SU-DHL-6 (cell line): ENCODE measurements at regions not wholly inside any gene's neighbourhood (a gene's known extent, or its start where the extent isn't known, plus 50 kb on each side); places are given as distances from the start of the nearest gene placed in this dataset.
"Not testable (repeated sequence)": the region's sequence is repeated elsewhere in the genome, so short reads cannot be mapped to it uniquely, and the experiment has no call there.

Source experiments
- CTCF ChIP-seq: fragments of 200-600 bp; sonication (generic); IDR thresholded peaks from one replicate; pipeline ENCODE4 v1.5.1; 2017; ENCODE audit warnings: antibody characterized with exemption, mild to moderate bottlenecking, low read length, moderate library complexity; ENCODE audit not compliant: insufficient read depth, poor library complexity, severe bottlenecking
- EZH2phosphoT487 ChIP-seq: fragments of 200-600 bp; sonication (generic), shearing (Covaris generic); conservative IDR thresholded peaks from 2 replicates; pipeline ENCODE4 v1.6.1; 2018; ENCODE audit warnings: mild to moderate bottlenecking, antibody characterized with exemption, low read length, moderate library complexity, mixed read lengths

GRCh38 chrX:3858332-3858731 is 144.9 kb upstream of the PRKX start:
- not testable (repeated sequence) for TF ChIP-seq CTCF, EZH2phosphoT487
